ENCODE measurements at regions not wholly inside any gene's neighbourhood (a gene's known extent, or its start where the extent isn't known, plus 50 kb on each side); places are given as distances from the start of the nearest gene placed in this dataset.

DNA sequence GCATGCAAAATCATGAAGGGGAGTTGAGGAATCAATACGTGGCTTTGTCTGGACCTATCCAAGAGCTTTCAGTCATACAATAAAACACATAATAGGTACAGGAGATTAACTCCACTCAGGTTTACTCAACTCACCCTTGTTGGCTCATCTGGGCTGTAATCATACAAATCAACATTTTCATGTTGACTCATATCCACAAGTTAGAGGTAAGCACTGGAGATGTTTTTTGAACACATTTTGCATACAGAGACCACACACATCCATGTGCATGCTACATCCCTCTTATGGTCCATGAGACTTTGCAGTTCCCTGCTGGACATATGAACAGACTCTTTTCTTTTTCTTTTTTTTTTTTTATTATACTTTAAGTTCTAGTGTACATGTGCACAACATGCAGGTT lies 336.9 kb upstream of the PIK3C3 start:
- H3K27me3 ChIP-seq: no peaks in the 10 kb centered on the region
- no peak overlapping the region for H3K4me3 ChIP-seq
- no peak for TF ChIP-seq POLR2A (IDR thresholded peaks at IDR 0.05)
- TF ChIP-seq, protein P1, sequence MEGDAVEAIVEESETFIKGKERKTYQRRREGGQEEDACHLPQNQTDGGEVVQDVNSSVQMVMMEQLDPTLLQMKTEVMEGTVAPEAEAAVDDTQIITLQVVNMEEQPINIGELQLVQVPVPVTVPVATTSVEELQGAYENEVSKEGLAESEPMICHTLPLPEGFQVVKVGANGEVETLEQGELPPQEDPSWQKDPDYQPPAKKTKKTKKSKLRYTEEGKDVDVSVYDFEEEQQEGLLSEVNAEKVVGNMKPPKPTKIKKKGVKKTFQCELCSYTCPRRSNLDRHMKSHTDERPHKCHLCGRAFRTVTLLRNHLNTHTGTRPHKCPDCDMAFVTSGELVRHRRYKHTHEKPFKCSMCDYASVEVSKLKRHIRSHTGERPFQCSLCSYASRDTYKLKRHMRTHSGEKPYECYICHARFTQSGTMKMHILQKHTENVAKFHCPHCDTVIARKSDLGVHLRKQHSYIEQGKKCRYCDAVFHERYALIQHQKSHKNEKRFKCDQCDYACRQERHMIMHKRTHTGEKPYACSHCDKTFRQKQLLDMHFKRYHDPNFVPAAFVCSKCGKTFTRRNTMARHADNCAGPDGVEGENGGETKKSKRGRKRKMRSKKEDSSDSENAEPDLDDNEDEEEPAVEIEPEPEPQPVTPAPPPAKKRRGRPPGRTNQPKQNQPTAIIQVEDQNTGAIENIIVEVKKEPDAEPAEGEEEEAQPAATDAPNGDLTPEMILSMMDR (IDR thresholded peaks at IDR 0.05): no peak
- no peaks in the 10 kb centered on the region for H3K36me3 ChIP-seq
- H3K27ac ChIP-seq: no peak overlapping the region
- DNase-seq: no peak
- no peaks in the 10 kb centered on the region for H3K4me1 ChIP-seq
- no peaks in the 10 kb centered on the region for H3K9me3 ChIP-seq

DNA sequence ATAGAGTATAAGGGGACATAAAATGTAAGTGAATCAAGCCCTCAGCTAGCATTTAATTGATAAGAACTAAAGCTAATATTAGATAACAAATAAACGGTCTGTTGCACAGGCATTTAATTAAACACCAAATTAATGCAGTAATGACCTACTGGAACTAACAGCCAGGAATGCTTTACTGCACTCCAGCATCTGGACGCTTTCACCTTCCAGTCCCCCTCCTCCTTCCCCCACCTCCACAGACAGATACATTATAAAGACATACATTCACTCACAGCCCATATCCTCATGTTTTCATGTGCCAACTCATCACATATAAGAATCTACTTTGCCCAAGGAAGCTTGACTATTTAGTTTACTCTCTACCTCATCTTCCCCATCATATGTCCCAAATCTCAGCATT lies 337.4 kb upstream of the PIK3C3 start:
- Histone ChIP-seq H3K27me3 (no peaks in the 10 kb centered on the region), H3K4me1 (no peaks in the 10 kb centered on the region), H3K4me3 (no peak overlapping the region), H3K27ac (no peak overlapping the region), H3K36me3 (no peaks in the 10 kb centered on the region), H3K9me3 (no peaks in the 10 kb centered on the region)
- TF ChIP-seq POLR2A (IDR thresholded peaks at IDR 0.05): no peak
- TF ChIP-seq, protein P1 (IDR thresholded peaks at IDR 0.05): no peak
- DNase-seq: no peak

DNA sequence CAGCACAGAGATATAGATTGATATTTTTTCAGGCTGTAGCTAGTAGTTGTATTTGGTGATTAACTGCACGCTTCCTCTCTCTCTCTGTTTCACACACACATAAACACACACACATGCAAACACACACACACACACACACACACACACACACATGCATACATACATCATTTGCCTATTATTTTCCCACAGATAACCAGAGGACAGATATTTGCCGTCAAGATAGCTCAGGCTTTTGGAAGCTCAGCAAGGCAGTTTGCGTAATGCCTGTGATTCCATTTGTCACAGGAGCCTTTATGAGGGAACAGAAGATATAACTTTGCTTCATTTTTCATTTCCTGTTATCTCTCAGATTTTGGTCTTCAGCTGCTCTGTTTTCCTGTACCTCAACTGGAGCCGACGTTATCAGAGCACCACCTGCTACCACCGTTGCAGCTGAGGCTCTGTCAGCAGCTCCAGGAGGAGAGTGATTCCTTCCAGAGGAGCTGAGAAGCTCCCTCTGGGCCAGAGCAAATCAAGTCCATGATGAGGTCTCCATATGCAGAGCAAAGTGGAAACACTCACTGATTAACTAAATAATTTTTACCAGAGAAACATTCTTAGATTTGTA lies 341.9 kb upstream of the PIK3C3 start:
- DNase-seq: no peak
- Histone ChIP-seq H3K4me1 (no peaks in the 10 kb centered on the region), H3K9me3 (no peaks in the 10 kb centered on the region), H3K4me3 (no peak overlapping the region), H3K27ac (no peak overlapping the region), H3K36me3 (no peaks in the 10 kb centered on the region), H3K27me3 (no peaks in the 10 kb centered on the region)
- TF ChIP-seq POLR2A (IDR thresholded peaks at IDR 0.05): no peak

DNA sequence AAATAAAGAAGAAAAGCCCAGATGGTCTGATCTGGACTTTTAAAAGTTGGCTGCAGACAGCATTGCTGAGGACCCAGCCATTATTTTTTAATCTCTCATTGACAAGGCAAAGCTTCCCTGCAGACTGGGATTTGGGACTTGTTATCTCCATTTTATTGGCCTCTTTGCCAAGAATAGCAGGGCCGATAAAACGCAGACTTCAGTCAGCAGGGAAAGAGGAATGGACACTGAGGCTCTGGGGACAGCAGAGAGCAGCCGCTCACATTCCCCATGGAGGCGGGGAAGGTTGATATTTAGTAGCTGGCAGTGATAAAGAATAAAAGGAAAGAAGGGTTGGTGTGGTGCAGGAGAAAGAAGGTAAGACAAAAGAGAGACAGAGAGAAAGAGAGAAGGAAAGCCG lies 350.1 kb upstream of the PIK3C3 start:
- Histone ChIP-seq H3K27me3 (no peaks in the 10 kb centered on the region), H3K9me3 (no peaks in the 10 kb centered on the region), H3K4me3 (no peak overlapping the region), H3K4me1 (no peaks in the 10 kb centered on the region), H3K27ac (no peak overlapping the region), H3K36me3 (no peaks in the 10 kb centered on the region)
- no peak for DNase-seq
- TF ChIP-seq POLR2A (IDR thresholded peaks at IDR 0.05): no peak
- TF ChIP-seq, protein P1 (IDR thresholded peaks at IDR 0.05): no peak

DNA sequence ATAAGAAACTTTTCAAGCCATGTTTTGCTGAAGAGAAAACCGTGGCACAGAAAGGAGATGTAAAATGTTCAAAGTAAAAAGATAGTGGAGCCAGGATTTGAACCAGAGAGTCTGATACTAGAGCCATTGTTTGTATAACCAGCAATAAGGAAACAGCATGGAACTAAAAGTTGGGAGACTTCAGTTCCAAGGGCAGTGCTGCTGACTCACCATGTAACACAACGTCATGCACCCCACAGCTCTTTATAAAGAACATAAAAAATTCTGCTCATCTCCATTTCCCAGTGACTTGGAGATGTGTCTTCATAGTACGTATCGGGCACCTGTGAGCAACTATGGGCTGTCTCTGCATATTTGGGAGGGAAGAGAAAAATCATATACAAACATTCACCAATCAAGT lies 353.0 kb upstream of the PIK3C3 start:
- DNase-seq: no peak
- Histone ChIP-seq H3K36me3 (no peaks in the 10 kb centered on the region), H3K9me3 (no peaks in the 10 kb centered on the region), H3K27ac (no peak overlapping the region), H3K4me3 (no peak overlapping the region), H3K4me1 (no peaks in the 10 kb centered on the region), H3K27me3 (no peaks in the 10 kb centered on the region)
- TF ChIP-seq, protein P1 (IDR thresholded peaks at IDR 0.05): no peak
- TF ChIP-seq POLR2A (IDR thresholded peaks at IDR 0.05): no peak

DNA sequence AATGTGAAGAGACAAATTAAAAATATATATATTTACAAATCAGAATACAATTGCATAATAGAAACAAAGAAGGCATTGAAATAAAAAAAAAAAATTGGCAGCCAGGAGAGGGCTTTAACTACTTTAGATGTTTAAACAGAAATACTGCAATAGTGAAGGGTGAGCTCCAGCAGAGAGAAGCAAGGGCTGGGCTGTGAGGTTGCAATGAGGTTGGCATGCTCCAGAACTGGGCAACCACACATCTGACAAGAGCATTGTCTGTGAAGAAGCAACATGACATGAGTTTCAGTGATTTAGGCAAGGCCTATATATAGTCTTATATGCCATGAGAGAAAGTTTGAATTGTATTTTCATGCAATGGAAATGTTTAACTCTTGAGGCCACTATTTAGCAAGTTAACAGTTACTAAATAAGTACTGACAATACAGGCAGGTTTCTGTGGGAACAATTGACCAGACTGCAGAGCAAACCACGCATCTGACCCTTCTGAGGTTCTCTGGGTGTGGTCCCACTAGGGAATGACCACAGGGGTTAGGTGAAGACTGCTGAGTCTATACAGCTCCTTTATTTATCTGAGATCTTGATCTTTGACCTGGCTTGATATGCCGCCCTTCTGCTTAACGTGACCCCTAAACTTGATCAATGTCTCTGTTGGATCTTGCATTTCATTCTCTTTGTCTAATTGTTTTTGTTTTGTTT lies 354.2 kb upstream of the PIK3C3 start:
- no peak for DNase-seq
- no peak overlapping the region for H3K4me3 ChIP-seq
- H3K36me3 ChIP-seq: no peaks in the 10 kb centered on the region
- H3K4me1 ChIP-seq: no peaks in the 10 kb centered on the region
- TF ChIP-seq, protein P1 (IDR thresholded peaks at IDR 0.05): no peak
- no peak for TF ChIP-seq POLR2A (IDR thresholded peaks at IDR 0.05)
- H3K27ac ChIP-seq: no peak overlapping the region
- no peaks in the 10 kb centered on the region for H3K9me3 ChIP-seq
- no peaks in the 10 kb centered on the region for H3K27me3 ChIP-seq

All from Peyer's patch (tissue), 4 donors.